ENCODE measurements at regions not wholly inside any gene's neighbourhood (a gene's known extent, or its start where the extent isn't known, plus 50 kb on each side); places are given as distances from the start of the nearest gene placed in this dataset.

DNA sequence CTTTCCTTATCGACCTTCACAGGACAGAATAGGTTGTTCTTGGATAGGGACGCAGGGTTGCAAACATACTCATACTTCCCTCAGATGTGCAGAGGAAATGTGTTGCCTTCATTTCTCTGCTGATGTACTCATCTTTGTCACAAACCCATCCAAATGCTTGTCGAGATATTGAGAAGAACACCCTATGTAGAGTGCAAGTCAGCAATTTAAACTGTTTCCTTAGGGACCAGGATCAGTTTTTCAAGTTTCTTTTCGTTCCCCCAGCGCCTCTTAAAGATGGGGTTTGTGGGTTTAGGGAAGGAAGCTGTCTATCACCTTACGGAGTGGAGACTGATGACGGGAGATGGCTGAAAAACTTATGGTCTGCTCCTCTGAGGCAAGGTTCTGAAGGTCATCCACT is 474.2 kb downstream of the EPHA4 start:
- no peak for DNase-seq

DNA sequence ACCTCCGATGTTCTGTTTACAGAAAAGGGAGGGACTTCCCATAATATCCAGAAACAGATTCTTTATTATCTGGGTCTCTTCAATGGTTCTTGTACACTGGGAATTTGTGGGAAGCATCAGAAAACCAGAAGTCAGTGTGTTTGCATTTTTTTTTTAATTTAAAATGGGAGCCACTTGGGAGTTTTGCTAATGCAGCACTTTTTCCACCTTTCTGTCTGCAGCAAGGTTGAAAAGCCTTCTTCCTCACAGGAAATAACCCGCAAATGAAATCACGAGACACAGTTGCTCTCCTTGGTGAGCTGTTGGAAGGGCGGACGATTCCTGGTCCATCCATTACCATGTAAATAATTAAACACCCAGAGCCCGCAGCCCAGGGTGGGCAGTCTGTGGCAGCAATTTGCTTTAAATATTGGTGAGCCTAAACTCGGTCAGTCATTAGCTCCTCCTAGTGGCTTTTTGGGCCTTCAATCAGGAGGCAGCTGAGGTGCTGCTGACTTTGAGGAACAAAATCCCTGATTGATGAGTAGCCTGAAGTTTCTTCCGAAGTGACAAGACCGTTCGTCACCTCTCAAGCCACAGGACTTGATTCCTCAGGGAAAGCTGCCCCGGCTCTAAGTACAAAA is 471.5 kb downstream of the EPHA4 start:
- DNase-seq: no peak

DNA sequence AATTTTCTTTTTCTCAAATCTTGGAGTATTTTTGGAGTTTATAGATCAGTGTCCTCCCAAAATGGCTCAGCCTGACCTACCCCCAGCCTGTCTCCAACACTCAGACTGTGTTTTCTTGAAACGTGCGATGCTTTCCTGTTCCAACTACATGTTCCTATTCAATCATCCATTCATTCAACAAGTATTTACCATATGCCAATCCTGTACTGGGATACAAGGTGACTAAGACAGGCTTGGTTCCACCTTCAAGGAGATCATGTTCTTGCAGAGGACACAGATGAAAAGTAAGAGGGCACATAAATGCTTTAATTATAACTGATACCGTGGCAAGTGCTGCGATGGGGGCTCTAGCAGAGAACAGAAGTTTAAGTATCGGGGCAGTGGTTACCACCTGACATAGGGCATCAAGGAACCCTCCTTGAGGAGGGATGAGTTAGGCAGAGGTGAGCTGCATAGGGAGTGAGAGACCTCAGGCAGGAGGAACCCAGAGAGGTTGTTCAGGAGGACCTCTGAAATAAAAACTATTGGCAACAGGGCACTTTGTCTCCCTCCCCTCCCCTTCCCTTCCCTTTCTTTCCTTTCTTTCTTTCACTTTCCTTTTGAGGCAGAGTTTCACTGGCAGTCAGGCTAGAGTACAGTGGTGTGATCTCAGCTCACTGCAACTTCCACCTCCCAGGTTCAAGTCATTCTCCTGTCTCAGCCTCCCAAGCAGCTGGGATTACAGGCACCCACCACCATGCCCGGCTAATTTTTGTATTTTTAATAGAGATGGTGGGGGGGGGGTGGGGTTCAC is 469.0 kb downstream of the EPHA4 start:
- DNase-seq: no peak

DNA sequence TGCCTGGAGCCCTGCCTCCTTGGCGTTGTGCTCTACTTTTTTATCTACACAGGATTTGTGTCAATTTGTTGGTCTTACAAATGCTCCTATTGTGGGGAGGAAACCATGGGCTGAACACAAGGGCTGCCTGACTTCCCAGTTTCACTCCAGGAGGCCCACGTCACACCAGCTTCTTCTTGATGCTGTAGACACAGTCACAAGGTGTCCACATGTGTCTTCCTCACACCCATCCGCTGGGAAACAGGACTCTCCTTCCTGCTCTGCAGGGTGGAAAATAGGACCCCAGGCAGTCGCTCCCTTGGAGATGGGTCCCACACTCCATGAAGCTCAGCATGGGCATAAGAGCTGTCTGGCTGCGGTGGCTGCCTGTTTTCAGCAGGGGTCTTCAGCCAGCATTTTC is 468.2 kb downstream of the EPHA4 start:
- no peak for DNase-seq

DNA sequence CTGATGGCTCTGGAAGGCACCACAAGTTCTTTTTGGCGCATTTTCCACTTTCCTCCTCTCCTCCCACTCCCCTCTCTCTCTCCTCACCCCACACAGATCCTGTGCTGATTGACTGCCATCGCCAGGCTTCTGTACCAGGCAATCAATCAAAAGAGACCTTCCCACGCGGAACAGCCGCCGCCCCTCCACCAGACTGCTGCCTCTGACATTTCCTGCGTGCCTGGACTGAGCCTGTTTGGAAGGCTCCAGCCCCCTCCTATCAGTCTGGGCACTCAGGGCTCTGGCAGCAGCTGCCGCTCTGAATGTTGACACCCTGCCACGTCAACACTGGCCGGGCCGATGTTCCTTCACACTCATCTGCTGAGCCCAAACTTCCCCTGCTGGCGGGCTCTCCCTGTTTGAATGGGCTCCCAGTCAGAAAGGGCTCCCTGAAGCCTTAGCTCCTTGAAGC is 467.7 kb downstream of the EPHA4 start:
- DNase-seq: no peak

DNA sequence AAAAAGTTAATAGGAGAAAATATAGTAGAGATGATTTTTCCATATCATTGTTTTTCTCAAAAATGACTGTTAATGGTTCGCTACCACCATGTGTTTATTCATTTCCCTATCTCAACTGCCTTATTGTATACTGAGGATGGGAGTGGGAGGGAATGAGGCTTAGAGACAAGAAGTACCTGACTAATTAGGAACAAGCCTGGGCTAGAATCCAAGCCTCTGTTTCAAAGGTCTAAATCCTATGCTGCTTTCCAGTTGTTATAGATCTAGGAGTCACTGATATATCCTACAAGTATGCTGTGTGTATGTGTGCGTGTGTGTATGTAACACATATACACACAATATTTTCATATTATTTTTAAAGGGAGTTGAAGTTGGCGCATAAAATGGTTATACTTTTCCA is 465.9 kb downstream of the EPHA4 start:
- DNase-seq: no peak

DNA sequence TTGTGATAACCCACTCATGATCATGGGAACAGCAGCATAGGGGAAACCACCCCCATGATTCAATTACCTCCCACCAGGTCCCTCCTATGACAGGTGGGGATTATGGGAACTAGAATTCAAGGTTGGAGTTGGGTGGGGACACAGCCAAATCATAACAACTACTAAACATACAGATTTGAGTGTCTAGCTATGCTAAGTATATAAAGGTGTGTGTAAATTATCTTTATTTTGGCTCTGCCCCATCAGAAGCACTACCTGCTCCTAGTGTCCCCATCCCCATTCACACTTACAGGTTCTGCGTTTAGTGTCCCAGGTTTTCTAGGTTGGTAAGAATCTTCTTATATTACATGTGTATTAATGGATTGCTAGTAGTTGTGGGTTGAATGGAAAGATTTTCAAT is 464.7 kb downstream of the EPHA4 start:
- DNase-seq: no peak

DNA sequence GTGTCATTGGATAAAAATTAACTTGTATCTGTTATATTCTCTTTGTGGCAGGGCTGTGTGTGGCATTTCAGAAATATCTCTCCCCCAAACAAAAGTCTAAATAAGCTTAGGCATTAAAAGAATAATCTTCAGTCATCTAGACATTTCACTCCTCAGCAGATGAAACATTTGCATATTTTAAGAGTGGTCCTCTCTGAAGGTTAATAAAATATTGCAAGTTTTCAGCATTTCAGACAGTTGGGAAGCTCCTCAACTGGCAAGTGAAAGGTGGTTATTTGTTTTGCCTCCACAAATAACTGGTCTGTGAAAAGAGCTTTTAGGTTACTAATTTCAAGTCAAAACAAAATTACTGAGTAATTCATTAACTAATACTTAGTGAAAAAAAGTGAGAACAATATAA is 462.6 kb downstream of the EPHA4 start:
- DNase-seq: no peak

DNA sequence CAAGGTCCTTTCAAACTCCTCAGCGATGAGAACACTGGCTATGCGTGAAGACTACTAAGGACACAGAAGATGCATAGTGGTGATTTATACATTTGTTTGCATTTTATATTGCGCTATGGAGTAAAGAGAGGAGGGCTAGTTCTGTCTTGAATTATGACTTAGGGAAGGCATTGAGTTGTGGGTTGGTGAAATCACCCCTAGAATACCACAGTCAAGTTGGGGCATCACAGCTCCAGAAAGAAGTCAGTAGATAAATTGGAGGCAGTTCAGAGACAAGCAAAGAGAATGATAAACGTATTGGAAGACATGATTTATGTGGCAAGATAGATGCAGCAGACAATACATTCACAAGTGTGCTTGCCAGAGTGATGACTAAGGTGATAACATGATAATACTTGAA is 460.4 kb downstream of the EPHA4 start:
- no peak for DNase-seq

DNA sequence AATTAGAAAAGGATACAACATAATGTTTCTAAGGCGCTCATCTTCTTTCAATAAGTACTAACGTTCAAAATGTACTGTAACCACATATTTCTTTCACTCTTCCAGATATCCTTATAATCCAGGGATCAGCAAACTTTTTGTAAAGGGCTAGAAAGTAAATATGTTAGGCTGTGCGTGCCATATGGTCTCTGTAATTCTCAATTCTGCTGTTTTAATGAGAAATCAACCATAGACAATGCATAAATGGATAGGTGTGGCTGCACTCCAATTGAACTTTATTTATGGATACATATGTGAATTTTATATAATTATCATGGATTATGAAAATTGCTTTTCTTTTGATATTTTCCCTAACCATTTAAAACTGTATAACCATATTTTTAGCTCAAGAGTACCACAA is 459.4 kb downstream of the EPHA4 start:
- no peak for DNase-seq

DNA sequence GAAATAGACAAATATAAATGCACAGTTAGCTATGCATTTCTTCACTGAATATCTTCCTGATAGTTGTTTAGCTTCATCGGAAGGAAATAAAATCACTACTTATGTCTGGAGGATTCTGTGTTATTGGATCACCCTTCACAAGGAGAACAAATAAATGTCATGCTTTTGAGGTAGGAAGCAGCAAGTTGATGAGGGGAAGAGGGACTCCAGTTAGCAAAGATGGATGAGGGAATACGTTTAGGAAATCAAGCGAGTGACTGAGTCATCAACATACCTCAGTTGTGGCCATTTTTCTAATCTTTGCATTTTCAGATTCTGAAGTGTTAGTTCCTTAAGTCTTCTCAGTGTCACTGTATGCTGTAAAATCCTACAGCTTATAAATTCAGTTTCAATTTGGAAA is 456.2 kb downstream of the EPHA4 start:
- DNase-seq: no peak

DNA sequence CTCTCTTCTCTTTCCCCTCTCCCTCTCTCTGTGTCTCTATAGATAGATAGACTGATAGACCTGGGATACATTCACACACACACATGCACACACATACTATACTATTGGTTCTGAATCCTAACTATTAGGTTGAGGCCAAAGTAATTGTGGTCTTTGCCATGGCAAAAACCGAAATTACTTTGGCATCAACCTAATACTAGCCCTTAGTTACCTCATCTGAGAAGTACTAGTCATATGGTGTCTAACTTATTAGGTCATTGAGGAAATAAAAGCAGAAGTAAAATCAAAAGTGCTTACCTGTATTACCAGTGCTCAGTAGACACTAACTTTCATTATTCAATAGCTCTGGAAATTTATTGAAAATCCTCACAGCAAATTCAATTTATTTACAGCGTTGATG is 451.5 kb downstream of the EPHA4 start:
- no peak for DNase-seq

DNA sequence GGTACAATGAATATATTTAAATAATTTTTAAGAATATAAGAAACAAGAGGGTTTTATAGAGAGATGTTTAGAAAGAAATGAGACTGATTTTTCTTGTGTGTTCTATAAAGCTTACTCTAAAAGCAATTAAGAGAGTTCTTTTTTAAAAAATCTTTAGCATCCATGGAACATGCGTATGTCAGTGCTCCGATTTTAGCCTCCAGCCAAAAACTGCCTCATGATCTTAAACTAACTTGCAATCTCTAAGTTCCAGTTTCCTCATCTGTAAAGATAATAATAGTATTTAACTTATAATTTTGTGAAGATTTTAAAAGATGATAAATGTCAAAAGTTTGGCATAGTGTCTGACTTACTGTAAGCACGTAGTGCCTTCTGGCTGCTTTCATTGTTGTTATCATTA is 448.7 kb downstream of the EPHA4 start:
- no peak for DNase-seq

DNA sequence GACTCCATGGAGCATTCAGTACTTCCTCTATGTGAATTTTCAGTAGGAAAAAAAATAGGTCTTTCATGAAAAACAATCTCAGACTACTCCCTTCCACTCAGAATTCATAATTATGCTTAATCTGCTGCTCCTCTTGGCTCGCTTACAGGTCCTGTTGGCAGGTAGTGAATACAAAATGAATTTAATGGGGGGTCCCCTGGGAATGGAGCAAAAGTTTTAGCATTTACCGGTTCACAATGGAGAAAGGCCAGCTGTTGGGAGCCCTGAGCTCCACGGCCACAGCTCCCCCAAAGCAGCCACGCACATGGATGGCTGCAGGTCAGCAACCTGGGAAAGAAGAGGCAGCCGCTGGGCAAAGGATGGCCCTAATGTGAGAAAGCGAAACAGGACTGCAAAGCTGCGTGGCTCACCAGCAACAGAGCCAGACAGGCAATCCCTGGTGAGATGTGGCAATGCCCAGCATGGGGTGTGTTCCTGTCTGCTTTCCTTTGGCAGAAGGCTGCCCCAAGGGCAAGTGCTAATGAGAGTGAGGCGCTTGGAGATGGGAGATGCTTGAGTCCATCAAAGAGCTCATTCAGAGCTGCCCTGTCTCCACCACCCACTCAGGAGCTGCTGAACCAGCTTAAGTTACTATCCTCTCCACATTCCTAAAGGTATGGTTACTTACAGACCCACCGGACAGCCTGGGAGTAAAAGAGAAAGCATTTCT is 447.4 kb downstream of the EPHA4 start:
- no peak for DNase-seq

DNA sequence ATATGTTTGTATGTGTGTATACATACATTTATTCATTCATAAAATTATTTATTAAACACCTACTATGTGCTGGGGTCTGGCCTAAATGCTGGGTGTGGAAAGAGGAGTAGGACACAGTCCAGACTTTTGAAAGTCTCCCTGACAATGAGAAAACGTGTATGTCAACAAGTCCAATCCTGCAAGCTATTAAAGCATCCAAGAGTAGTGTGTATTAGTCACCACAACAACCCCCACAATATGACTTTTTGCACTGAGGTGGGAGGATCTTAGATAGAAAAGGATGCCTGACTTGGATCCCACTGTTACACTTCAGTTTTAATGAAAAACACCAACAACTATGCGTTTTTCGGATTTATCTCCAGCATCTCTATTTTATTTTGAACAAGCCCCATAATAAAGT is 446.4 kb downstream of the EPHA4 start:
- DNase-seq: no peak

DNA sequence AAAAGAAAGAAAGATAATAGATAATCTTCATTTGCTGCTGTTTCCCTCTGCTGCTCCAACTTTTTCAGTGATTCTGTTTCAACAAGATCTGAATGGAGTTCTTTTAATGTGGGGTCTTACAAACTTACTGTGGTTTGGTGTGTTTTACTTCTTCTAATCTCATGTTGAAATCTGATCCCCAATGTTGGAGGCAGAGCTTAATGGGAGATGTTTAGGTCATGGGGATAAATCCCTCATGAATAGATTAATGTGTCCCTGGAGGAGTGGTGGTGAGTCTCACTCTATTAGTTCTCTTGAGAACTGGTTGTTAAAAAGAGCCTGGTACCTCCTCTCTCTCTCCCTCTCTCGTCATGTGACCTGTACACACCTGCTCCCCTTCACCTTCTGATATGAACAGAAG is 442.4 kb downstream of the EPHA4 start:
- no peak for DNase-seq

DNA sequence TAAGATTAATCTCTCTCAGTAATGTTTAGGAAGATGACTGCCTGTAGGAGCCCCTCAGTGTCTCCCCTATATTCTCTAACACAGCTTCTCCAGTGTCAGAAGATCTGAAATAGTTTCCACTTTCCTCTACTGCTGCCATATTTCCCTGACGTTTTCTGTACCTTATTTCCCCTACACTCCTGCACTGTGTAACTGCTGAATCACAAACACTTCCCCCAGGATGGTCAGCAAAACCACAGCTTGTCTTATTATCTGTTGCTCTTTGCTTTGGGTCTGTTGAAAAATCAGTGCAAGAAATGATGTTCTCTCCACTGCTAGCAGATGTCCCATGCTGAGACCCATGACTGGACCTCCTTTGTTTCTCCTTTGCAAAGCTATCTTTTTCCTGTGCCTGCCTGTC is 441.7 kb downstream of the EPHA4 start:
- DNase-seq: no peak

DNA sequence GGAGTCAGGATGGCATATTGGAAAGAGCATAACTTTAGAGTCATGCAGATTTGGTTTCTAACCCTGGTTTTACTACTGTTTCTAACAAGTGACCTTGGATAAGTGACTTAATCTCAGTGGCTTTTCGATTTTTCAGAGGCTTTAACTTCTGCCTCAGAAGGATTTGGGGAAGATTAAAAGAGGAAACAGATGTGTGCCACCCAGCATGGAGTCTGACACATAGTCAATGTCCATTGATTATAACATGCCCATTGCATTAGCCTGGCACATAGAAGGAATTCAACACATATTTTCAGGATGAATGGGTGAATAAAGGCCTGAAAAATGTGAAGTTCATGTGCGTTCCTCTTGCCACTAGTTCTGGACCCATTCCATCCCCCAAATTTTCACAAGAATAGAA is 438.2 kb downstream of the EPHA4 start:
- DNase-seq: no peak

DNA sequence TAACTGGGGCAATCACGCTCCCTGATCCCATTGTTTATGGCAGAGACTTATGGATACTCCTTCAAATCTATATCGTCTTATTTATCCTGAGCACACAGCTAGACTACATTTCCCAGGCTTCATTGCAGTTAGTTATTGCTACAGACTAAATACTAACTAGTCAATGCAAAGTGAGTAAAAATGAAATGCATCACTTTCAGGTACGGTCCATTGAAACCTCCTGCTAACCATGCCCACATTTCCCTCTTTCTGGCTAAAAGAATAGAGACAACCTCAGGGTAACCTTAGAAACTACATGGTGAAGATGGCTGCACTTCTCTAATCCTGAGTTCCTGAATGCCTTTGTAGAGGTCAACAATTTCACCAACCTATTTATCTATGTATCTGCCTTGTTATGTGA is 437.4 kb downstream of the EPHA4 start:
- no peak for DNase-seq

DNA sequence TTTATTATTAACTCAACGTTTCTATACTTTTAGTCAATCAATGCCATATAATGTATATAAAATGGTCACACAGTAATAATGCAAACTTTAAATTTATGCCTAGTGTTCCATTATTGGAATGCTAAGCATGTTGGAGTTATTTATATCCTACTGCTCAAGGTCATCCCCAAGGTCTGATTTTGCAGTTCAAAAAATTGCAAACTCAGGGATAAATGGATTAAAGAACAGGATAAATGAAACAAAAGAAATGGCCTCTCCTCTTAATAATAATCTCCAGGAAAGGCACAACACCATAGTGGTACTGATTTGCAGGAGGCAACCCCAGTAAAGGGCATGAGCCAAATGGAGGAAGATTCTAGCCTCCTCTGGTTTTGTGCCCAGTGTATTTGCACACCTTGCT is 436.4 kb downstream of the EPHA4 start:
- no peak for DNase-seq

DNA sequence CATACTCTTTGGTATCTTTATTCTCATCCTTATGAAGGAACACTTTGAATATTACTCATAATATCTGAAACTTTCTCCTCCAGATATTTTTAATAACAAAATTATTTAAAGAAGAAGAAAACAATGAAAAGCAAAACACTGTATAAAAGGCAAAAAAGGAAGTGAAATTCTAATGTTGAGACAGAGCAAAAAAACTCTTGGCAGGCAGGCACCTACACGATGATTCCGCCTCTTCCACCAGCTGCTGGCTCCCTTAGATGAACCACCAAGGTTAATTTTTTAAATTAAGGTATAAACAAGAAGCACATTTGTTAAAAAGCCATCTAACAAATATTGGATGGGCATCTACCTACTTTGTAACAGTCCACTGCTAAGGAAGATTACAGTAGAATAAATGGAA is 434.7 kb downstream of the EPHA4 start:
- DNase-seq: no peak

DNA sequence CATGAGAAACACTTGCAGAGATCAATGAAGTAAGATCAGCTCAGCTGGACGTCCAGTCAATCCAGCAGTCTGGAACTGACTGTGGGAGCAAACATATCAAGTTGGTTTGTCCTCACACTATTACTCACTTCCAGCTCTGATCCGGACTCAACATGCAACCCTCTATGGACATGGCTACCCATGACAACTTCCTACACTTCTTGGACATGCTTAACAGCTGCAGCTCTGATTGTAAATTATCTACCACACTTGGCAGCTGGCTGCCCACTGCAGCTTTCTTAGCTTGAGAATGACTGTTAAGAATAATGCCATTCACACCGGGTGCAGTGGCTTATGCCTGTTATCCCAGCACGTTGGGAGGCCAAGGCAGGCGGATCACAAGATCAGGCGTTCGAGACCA is 429.8 kb downstream of the EPHA4 start:
- DNase-seq: no peak

DNA sequence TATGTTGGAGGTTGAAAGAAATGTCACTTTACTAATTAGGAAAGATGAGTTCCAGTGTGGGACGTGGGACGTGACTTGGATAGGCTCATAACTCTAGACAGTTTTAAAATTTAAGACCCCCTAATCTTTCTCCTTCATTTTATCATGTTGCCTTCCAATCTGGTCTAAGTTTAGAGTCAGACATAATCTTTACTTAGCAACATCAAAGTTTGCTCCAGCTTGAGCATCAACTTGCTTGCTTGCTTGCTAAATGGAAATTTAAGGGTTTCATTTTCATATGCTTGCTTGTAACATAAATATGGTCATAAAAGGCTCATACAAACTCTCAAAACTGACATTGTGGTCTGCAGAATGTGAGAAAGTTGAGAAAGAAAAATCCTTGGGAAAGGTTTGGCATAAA is 428.9 kb downstream of the EPHA4 start:
- DNase-seq: no peak

DNA sequence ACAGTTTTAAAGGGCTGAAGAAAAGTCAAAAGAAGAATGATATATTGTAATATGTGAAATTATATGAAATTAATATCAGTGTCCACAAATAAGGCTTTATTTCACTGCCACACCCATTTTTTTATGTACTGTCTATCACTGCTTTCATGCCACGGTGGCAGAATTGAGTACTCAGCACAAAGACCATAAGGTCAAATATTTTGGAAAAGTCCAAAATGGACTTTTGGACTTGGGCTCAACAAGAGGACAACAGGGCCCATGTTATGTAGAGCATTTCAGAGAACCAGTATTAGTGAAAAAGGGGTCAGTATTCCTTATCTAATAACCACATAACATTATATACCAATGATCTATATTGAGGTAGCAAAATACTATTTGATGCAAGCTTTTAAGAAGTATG is 427.2 kb downstream of the EPHA4 start:
- DNase-seq: no peak

All from activated naive CD4-positive, alpha-beta T cell treated with Interleukin-2 at 50 U/mL for 16 hours (primary cell).